Pancreas (tissue), 10 donors: ENCODE measurements at regions not wholly inside any gene's neighbourhood (a gene's known extent, or its start where the extent isn't known, plus 50 kb on each side); places are given as distances from the start of the nearest gene placed in this dataset.

Source experiments
- ATAC-seq, 4 donors: fragments of 200-7000 bp; cut with Tn5 transposase; one replicate each; pipeline versions ENCODE4 v1.8.0 to v1.9.1; 2020; ENCODE audit warnings: mild to moderate bottlenecking in 4 of 4, moderate library complexity in 4 of 4
- DNase-seq, 6 donors: peaks; one replicate each; pipeline ENCODE4 v3.0.0-alpha.2; 2020
- FAIRE-seq: peaks from 2 replicates; lab custom pipeline; 2012; peaks lifted over from hg19 to GRCh38; lab: Jason Lieb, UNC
- H3K27ac ChIP-seq, 4 donors: fragments of 200-600 bp; sonication (generic); 1 replicate in 3 of 4; 2 replicates in 1 of 4; pipeline versions ENCODE4 v1.5.0 to v1.8.0; 2020
- H3K27me3 ChIP-seq, 4 donors: fragments of 200-600 bp; one replicate each; pipeline ENCODE4 v1.8.0; 2021
- H3K36me3 ChIP-seq, 3 donors: fragments of 200-600 bp; sonication (generic) in 1 of 3; one replicate each; pipeline versions ENCODE4 v1.5.0 to v1.8.0; 2020 to 2021
- H3K4me1 ChIP-seq, 3 donors: fragments of 200-600 bp; one replicate each; pipeline ENCODE4 v1.8.0; 2021
- H3K4me3 ChIP-seq, 4 donors: fragments of 200-600 bp; sonication (generic) in 2 of 4; one replicate each; pipeline versions ENCODE4 v1.5.0 to v1.8.0; 2020 to 2021
- H3K9me3 ChIP-seq, 4 donors: fragments of 200-600 bp; one replicate each; pipeline ENCODE4 v1.8.0; 2021
- WGBS, 2 donors: extraction: QIAGEN DNeasy Blood & Tissue Kit; methylation state at CpG; one replicate each; pipeline ENCODE4 v1.1.7; 2013; 5-methylcytosine and 5-hydroxymethylcytosine counted together
- intact Hi-C, 3 donors: fragments of 100-400 bp; cut with DNase I; formaldehyde crosslinking; loops; one replicate each; pipeline versions ENCODE4 v1.11.1 to v1.14.2; 2022
- TF ChIP-seq, protein P1 (sequence below), 4 donors: fragments of 200-600 bp; sonication (generic) in 3 of 4; IDR thresholded peaks; one replicate each; pipeline versions ENCODE4 v1.5.0 to v1.8.0; 2021; ENCODE audit warnings: antibody characterized with exemption in 4 of 4
- donor health status: healthy with polysubstance abuse.
- donor health status: DM: no; HTN: no; CAD: no; lungs with moderate emphysema.
- donor health status: DM: no; HTN: no; CAD: no.
- donor health status: control.
- donor health status: control.
- donor health status: Bipolar disorder and iron deficiency.
- donor health status: DM: yes; HTN: yes; CAD: no.
- donor health status: DM: no; HTN: no; CAD: no.
- donor health status: DM: no; HTN: no; CAD: no.
- donor health status: DM: yes; HTN: yes; CAD: no.

DNA sequence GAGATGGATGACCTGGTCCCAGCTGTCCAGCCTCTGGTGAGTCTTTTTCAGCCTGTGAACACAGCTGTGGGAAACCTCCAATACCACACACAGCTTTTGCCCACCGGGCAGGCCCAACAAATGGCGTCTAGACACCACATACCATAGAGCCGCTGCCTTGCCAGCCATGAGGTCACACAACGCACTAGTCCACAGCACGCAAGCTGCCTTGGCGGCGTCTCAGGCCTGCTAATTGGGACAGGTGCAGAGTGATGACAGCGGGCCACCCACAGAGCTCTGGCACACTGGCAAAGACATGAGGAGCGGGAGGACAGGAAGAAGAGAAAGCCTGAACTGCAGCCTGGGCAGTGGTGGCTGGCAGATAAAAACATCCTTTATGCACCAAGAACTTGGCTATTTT, 125.5 kb downstream of the ADAMTS1 start:
- intact Hi-C loops = loop anchor here in 2 of 3 donors (5.0 to 10.0 kb wide), 3 partner anchors 832 to 1105 kb away; no protein-coding TSS in a partner anchor
- DNase-seq (no peak), FAIRE-seq (no peak)

DNA sequence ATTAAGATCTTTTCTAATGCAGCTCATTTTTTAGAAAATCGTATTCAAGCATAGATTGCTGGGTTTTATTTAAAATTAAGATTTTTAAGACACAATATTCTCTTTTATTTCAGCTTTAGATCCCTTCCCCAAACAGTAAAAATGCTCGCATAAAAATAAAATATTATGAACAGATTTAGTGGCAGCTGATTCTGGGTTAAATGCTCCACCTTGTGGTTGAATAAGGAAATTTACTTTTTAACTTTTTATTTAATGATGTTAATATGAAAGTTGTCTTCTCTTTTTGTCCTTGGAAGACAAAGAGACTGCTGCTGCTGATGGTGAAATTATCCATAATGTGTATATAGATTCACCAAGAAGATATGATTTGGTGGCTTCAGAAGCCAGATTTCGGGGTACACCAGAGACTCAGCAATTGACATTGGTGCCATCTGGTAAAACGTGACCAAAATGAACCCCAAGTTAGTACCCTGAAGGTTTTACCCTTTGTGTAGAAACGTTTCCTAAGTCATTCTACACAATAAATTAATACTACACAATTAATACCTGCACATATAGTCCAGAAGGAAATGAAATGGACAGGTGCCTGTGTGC, 128.0 kb downstream of the ADAMTS1 start:
- H3K4me3 ChIP-seq = no peak overlapping the region
- TF ChIP-seq, protein P1, sequence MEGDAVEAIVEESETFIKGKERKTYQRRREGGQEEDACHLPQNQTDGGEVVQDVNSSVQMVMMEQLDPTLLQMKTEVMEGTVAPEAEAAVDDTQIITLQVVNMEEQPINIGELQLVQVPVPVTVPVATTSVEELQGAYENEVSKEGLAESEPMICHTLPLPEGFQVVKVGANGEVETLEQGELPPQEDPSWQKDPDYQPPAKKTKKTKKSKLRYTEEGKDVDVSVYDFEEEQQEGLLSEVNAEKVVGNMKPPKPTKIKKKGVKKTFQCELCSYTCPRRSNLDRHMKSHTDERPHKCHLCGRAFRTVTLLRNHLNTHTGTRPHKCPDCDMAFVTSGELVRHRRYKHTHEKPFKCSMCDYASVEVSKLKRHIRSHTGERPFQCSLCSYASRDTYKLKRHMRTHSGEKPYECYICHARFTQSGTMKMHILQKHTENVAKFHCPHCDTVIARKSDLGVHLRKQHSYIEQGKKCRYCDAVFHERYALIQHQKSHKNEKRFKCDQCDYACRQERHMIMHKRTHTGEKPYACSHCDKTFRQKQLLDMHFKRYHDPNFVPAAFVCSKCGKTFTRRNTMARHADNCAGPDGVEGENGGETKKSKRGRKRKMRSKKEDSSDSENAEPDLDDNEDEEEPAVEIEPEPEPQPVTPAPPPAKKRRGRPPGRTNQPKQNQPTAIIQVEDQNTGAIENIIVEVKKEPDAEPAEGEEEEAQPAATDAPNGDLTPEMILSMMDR (IDR thresholded peaks at IDR 0.05) = peak; percentile 37 to 45 (median 43)
- no peak overlapping the region for H3K27ac ChIP-seq
- WGBS, 2 donors = 13 to 14% methylated on average over 5 of the region's 5 CpGs
- FAIRE-seq = peak; percentile 29
- no peaks in the 10 kb centered on the region for H3K36me3 ChIP-seq
- no peaks in the 10 kb centered on the region for H3K9me3 ChIP-seq
- DNase-seq = no peak
- ATAC-seq = peak; percentile 40 to 69 (median 62)
- H3K4me1 ChIP-seq = no peaks in the 10 kb centered on the region
- H3K27me3 ChIP-seq = no peaks in the 10 kb centered on the region
- intact Hi-C loops = loop anchor here in 2 of 3 donors (5.0 to 10.0 kb wide), 3 partner anchors 830 to 1102 kb away; no protein-coding TSS in a partner anchor

More for the DNA sequence above, 125.5 kb downstream of the ADAMTS1 start:
- Histone ChIP-seq H3K27ac (no peak overlapping the region), H3K36me3 (no peaks in the 10 kb centered on the region), H3K9me3 (no peaks in the 10 kb centered on the region), H3K27me3 (no peaks in the 10 kb centered on the region), H3K4me1 (no peaks in the 10 kb centered on the region), H3K4me3 (no peak overlapping the region)
- TF ChIP-seq, protein P1 (IDR thresholded peaks at IDR 0.05) = no peak
- WGBS, 2 donors = 74 to 90% methylated on average over 9 of the region's 9 CpGs
- ATAC-seq = no peak

DNA sequence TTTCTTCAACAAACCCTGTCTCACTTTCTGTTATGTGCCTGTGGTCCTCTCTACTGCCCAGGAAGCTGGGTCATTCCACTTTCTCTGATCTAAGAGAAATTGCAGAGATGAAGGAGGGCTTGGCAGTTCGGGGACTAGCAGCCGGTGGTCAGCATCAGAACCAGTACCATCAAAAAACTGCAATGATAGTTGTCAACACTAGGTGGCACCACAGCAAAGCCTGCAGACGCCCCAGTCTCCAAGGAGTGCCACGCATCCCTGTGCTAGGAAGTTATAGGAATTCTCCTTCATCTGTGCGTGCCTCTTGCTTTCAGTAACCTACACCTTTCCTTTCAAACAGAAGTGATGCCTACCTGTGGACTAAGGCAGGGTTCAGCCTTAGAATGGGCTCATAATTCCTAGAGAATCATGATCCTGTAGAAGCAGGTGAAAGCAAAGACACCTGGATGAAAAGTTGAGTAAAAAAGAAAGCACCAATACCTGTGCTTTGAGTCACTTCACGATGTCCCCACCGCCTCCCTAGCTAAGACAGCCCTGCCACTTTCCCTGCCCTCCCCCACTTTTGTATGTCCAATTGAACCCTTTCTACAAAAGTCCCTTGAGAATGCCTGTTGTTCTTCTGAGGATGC, 129.2 kb downstream of the ADAMTS1 start:
- Histone ChIP-seq H3K36me3 (no peaks in the 10 kb centered on the region), H3K27ac (no peak overlapping the region), H3K27me3 (no peaks in the 10 kb centered on the region), H3K9me3 (no peaks in the 10 kb centered on the region), H3K4me1 (no peaks in the 10 kb centered on the region), H3K4me3 (no peak overlapping the region)
- TF ChIP-seq, protein P1 (IDR thresholded peaks at IDR 0.05) = peak; percentile 58 to 68 (median 62)
- DNase-seq (peak in 4 of 6 donors; percentile 23 to 44 (median 28)), FAIRE-seq (no peak), ATAC-seq (peak; percentile 79 to 95 (median 92))
- intact Hi-C loops = loop anchor here in 2 of 3 donors (5.0 to 10.0 kb wide), 3 partner anchors 829 to 1101 kb away; no protein-coding TSS in a partner anchor
- 10 to 20% methylated on average over 7 of the region's 7 CpGs for WGBS, 2 donors

DNA sequence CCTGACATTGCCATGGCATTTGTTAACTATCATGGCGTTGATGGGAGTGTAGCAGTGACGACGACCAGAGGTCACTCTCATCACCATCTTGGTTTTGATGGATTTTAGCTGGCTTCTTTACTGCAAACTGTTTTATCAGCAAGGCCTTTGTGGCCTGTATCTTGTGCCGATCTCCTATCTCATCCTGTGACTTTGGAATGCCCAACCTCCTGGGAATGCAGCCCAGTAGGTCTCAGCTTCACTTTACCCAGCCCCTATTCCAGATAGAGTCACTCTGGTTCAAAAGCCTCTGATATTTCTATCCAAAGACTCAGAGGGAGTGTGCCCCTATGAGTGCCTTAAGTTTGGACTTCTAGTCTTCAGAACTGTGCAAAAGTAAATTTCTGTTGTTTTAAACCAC, 130.1 kb downstream of the ADAMTS1 start:
- TF ChIP-seq, protein P1 (IDR thresholded peaks at IDR 0.05) = no peak
- ATAC-seq (no peak), FAIRE-seq (no peak), DNase-seq (no peak)
- H3K9me3 ChIP-seq = no peaks in the 10 kb centered on the region
- intact Hi-C loops = loop anchor here in 2 of 3 donors (5.0 to 10.0 kb wide), 3 partner anchors 828 to 1100 kb away; no protein-coding TSS in a partner anchor
- H3K27ac ChIP-seq = no peak overlapping the region
- 72 to 79% methylated on average over 4 of the region's 4 CpGs for WGBS, 2 donors
- no peaks in the 10 kb centered on the region for H3K4me1 ChIP-seq
- H3K27me3 ChIP-seq = no peaks in the 10 kb centered on the region
- no peaks in the 10 kb centered on the region for H3K36me3 ChIP-seq
- H3K4me3 ChIP-seq = no peak overlapping the region
